HG03342 (cell line): ENCODE measurements at regions not wholly inside any gene's neighbourhood (a gene's known extent, or its start where the extent isn't known, plus 50 kb on each side); places are given as distances from the start of the nearest gene placed in this dataset.
"Not testable (repeated sequence)": the region's sequence is repeated elsewhere in the genome, so short reads cannot be mapped to it uniquely, and the experiment has no call there.

Experiments used
- ATAC-seq: cut with Tn5 transposase; IDR thresholded peaks from one replicate; pipeline ENCODE4 v1.9.1; 2021; ENCODE audit warnings: mild to moderate bottlenecking, moderate library complexity; ENCODE audit not compliant: unreplicated experiment

DNA sequence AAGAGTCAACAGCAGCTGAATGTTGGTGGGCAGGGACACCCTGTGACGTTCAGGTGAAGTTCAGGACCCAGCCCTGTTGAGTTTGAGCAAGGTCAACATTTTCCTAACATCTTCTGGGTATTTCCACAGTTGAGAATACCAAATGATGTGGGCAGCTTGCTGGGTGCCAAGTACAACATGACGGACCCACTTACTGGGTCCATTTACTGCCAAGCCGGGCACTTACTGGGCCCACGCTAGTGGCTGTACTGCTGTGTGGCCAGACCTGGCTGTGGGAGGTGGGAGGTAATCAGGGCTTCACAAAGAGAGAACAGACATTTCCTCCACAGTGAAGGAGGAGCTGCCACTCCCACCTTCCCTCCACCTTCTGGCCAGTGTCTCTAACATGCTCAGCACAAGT lies 99.2 kb downstream of the PSMG1 start:
- no peak for ATAC-seq

DNA sequence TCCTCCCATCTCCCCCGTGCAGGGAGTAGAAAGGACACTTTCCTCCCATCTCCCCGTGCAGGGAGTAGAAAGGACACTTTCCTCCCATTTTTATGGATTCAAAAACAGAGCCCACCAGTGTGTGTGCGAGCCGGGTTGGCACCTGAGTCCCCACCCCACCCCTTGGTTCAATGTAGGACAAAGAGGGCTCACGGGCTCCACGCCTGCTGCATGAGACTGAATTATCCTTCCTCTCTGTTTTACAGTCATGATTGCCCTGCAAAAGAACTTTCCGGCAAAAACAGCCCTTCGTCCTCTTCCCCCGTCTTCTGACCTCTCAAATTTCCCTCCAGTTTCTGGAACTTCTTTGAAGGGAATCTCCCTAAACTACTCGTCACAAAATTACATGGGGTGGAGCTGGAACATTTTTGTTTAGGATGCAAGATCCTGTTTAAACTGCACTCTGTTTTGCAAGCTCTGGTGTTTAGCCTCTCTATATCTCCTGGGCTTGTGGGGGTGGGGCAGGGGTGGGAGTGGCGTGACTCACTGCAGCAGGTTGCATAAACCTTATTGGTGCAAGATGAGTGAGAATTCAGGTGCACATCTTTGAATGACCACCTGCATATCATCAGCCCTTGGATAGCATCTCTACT lies 99.8 kb downstream of the PSMG1 start:
- ATAC-seq, result no peak

DNA sequence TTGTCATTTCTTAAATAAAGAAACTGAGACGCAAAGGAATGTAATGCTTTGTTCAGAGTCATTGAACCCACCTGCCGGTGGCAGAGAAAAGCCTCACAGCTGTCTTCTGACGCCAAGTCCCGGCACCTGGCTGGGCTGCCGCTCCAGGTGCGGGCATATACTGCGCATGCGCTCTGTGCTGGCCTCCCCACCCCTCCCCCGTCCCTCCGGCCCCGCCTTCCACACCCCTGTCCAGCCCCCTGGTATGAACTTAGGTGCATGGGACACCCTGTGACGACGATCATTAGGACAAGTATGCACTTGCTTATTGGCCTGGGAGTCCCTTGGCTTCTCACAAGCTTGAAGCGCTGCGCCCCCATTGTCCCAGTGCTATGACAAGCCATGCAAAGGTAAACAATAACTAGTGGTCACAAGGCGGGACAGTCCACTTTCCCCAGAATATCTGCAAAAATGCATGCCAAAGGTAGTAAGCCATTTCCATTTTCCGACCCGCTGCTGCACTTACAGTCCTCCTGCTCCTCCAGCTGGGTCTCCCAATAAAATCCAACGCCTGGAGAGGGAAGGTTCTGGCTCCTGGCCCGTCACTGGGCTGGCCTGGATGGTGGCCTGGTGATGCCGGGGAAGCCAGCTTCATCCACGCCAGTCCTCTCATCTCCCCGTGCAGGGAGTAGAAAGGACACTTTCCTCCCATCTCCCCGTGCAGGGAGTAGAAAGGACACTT lies 100.4 kb downstream of the PSMG1 start:
- ATAC-seq, result no peak

DNA sequence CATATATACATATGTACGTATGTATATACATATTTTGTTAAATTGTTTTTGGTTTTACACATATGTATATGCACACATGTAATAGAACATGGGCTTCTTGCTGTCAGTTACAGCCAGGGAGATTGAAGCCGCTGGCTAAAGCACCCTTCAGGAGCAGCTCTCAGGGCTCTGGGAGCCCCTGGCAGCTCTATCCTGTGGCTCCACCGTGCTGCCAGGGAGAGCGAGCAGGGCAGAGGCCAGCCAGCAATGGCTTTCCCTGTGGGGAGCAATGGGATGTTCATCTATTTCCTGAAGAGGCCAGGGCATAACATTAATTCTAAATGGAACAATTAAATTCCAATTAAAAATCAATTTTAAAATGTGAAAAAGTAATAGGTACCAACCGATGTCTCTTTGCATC lies 102.9 kb downstream of the PSMG1 start:
- ATAC-seq, result no peak

DNA sequence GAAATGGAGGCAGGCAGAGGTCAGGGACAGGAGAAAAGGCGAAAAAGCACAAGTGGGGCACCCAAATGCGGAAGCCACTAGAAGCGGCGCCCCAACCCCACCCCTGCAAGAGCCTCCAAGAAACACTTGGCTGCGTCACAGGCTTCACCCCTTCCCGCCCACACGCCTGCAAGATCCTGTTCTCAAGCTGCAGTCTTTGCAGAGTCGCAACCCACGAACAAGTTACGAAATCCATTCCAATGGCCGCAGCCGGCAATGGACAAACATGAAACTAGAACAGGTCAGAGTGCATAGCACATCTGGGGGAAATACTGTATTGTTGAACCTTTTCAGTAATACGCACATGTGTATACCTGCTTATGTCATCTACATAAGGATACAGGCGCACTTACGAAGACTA lies 103.6 kb downstream of the PSMG1 start:
- ATAC-seq, result no peak

DNA sequence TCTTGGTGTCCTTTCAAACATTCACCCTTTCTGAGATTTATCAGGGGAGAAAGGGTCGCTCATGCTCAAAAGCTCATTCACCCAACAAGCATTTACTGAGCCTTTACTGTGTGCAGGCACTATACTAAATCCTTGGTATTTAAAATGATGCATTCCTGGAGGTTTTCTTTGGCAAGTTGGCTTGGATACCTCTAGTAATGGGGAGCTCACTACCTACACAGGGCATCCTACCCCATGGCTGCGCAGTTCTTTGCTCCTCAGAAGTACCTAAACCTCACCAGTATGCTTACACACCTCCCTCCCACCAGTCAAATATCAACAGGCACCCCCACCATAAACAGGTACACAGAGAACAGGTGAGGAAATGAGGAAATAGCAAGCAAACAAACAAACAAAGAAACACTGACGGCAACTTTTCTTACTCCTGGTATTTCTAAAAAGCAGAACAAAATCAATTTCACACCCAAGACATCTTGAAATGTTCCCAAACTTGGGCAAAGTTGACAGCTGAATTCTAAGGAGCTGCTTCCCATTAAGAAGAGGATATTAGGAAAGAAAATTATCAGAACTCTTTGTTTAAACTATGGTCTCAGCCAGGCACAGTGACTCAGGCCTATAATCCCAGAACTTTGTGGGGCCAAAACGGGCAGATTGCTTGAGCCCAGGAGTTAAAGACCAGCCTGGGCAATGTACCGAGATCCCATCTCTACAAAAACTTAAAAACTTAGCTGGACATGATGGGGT lies 104.8 kb downstream of the PSMG1 start:
- ATAC-seq, result no peak

DNA sequence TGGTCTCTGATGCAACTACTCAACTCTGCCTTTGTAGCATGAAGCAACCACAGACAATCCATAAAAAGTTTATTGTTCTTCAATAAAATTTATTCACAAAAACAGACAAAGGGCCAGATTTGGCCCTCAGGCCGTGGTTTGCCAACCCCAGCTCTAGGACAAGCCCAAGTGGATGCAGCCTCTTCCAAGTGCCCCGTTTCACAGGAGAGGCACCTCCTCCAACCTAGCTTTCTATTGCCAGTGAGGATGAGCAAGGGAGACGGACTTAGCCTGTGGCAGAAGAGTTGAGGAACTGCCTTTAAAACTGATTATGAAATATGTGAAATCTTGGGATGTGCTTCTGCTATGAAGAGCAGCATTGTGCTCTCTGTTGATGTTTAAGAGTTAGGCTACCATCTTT lies 105.4 kb downstream of the PSMG1 start:
- ATAC-seq, result no peak

DNA sequence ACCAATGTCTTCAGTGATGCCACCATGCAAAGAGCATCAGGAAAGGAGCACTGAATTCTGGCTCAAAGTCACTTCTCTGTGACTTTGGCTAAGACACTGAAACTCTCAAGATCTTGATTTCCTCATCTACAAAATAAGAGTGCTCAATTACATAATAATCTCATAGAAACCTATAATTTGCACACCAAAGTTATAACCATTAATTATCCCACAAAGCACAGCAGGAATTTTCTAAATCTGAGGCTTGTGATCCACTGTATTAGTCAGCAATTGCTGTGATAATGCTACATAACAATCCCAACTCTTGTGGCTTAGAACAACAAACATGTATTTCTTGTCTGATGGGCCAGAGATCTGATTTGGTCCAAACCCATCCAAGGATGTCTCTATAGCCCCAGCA lies 108.7 kb downstream of the PSMG1 start:
- no peak for ATAC-seq

DNA sequence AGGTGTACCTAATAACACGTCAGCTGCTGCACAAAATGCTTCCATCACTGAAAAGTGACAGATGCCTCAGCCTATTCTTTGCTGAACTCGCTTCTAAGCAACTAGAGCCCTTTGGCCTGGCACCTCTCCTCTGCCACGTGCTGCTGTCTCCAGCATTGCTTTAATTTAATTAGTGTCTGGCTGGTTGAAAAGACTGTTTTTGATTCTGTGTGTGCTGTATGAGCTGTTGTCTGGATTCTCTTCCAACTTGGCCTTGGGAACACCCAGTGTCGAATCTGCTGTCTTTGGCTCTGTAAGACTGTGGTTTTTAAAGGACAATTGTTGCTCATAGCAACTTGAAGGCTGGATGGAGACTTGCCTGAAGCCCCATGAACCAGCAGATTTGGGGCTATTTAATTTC lies 109.5 kb downstream of the PSMG1 start:
- no peak for ATAC-seq

DNA sequence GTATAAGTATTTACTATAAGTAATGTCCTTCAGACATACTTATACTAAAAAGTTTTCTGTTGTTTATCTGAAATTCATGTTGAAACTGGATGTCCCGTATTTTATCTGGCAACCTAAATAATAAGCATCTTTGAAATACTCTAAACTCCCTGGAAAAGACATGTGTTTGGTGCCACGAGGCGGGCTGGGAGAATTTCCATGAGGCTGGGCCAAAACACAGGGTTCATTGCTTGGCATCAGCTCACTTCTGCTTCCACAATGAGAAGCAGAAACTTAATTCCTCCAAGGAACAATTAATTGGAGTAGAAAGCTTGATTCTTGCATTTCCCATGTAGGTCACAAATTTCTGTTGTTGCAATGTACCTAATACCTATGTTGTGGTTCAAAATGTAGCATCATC lies 110.2 kb downstream of the PSMG1 start:
- ATAC-seq, result no peak

DNA sequence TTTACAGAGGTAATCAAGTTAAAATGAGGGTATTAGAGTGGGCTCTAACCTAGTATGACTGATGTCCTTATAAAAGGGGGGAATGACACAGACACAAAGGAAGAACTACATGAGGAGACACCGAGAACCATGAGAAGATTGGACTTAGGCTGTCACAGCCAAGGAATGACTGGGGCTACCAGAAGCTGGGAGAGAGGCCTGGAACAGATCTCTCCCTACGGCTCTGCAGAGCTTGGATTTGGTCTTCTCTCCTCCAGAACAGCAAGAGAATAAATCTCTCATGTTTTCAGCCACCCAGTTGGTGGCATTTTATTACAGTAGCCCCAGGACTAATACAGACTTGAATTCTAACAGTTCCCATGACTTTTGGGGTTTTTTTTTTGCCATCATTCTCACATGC lies 110.8 kb downstream of the PSMG1 start:
- ATAC-seq, result no peak

DNA sequence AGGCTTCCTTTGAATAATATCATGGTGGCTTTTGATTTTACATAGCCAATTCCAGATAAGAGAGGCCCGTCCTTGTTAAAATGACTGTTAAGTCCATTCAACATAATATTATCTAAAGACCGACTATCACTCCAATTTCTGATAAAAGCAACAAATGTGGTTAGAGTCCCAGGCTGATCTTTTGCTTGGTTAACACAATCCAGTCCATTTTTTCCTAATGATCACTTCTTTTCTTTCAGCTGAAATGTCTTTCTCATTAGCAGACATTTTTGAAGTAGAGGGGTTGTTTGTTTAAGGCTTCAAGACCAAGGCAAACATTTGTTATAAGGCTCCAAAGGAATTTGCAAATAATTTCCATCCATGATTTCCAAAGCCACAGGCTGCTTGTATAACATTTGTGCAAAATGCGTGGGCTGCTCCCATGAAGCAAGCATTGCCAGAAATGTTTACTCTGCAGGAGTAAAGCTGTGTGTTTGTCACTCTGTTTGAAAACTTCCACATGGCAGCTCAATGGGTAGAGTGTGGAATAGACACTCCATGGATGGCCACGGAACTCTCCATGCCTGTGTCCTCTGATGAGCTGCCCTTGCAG lies 111.5 kb downstream of the PSMG1 start:
- no peak for ATAC-seq

DNA sequence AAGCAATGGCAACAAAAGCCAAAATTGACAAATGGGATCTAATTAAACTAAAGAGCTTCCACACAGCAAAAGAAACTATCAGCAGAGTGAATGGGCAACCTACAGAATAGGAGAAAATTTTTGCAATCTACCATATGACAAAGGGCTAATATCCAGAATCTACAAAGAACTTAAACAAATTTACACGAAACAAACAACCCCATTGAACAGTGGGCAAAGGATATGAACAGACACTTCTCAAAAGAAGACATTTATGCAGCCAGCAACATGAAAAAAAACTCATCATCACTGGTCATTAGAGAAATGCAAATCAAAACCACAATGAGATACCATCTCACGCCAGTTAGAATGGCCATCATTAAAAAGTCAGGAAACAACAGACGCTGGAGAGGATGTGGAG lies 113.4 kb downstream of the PSMG1 start:
- not testable (repeated sequence) for ATAC-seq

DNA sequence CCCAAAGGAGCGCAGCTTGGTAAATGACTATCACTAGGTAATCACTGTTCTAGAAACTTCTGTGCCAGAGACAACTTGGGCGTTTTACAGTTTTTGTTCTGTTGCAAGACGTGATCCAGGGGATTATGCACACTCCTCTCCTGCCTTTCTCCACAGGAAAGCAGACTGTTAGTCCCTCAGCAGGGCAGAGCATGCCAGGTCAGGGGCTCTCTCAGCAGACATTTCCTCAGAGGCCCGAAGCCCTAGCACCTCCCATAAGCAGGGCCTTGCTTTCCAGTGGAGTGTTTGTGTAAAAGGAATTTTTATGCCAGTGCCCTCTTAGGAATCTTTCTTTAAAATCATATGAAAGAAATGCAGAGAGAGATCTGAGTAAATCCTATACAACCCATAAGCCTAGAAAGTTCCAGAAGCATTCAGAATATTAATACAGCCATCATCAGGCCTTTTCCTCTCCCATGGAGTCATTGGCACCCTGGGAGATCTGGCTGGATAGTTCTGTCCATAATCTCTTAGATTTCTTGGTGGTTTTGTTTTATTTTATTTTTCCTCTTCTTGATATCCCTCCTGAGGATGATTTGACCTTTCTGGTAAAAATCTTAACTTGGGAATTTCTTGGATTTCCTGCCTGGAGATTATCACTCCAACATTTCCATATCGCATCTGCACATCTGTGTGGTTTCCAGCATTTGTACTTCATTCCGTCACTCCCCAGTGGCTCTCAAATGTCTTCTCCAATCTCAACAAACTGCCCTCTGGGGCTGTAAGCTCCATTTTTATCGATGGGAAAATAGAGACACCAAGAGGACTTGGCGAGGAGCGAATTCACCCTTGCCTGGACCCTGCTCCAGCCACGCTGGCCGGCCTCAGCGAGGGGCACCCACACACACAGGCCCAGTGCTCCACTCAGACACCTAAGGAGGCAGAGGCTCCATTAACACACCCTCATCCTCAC lies 116.1 kb downstream of the PSMG1 start:
- no peak for ATAC-seq

DNA sequence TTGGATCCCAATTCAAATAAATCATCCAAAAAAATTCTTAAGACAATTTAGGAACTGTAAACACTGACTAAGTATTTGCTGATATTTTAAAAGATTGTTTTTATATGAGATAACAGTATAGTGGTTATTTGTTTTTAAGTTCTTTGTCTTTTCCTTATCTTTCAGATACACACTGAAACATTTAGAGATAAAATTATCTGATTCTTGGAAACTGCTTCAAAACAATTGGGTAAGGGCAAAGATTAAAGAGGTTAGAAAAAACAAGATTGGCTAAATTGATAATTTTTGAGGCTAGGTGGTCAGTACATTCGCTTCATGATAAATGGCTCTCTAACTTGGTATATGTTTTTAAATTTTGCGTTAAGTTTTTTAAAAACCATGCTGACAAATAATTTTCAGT lies 117.3 kb downstream of the PSMG1 start:
- ATAC-seq, result no peak

DNA sequence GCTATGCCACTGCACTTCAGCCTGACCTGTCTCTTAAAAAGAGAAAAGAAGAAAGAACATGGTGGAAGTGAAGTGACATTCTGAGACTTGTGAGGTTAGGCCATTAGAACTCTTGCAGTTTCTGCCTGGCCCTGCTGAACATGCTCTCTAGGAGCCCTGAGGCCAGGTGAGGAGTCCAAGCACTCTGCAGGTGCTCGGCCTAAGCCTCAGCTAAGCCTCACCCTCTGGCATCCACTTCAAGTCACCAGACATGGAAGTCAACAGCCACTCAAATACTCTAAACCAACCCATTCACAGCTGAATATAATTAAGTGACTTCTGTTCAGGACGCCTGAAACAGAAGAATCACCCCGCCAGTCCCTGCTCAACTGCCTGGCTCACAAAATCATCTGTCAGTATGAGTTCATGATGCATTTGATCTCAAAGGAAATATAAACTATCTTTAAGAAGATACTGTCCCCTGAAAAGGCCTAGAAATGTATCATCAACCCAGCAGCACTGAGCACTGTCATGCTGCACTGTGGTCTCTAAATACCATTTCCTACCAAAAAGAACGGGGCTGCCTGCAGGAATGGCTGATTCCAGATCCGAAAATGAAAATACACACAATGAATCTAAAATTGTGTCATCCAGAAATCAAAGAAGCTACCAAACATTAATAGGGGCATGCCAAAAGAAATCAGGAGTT lies 118.8 kb downstream of the PSMG1 start:
- ATAC-seq, result no peak

DNA sequence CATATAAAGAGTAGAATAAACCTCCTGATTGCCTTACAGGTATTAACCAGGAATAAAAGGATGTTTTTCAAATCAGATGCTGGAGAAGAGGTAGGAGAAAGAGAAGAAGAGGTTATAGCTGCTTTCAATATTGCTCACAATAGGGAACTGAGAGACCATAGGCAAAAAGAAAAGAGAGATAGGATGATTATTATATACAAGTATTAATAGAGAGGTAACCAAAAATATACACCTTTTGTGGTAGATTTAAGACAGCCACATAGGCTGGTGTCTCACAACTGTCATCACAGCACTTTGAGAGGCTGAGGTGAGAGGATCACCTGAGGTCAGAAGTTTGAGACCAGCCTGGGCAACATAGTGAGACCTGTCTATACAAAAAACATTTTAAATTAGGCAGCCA lies 119.7 kb downstream of the PSMG1 start:
- no peak for ATAC-seq

DNA sequence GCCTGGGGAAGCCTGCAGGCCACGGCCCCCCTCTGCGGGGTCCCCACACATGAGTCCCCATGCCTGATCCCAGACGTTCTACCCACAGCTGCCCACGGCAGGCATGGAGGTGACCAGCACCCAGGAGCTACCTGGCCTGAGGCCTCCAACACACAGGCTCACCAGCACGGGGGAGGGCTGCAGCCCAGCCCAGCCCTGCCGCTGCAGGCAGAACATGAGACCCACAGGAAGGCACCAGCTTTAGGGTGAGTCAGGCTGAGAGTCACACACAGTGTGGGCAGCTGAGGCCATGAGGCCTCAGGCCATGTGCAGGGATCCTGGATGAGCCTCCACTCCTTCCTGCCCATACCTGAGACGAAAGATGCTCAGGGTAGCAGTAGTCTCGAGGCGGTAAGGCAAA lies 121.1 kb downstream of the PSMG1 start:
- no peak for ATAC-seq

DNA sequence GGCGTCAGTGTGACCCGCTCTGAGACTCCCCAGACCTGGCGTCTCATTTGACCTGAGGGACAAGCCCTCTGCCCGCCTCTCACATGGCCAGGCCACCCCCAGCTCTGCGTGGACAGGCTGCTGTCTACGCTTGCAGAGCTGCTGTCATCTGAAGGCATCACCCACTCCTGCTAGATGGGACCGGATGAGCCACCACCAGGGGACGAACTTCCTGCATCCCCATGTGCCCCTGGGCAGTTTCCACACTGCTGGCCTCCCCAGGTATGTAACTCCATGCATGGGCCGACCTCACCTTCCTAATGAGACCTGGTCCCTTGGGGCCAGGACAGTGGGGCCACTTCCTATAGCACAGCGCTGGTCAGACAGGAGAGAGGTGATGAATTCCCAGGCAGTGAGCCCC lies 121.5 kb downstream of the PSMG1 start:
- ATAC-seq, result no peak

DNA sequence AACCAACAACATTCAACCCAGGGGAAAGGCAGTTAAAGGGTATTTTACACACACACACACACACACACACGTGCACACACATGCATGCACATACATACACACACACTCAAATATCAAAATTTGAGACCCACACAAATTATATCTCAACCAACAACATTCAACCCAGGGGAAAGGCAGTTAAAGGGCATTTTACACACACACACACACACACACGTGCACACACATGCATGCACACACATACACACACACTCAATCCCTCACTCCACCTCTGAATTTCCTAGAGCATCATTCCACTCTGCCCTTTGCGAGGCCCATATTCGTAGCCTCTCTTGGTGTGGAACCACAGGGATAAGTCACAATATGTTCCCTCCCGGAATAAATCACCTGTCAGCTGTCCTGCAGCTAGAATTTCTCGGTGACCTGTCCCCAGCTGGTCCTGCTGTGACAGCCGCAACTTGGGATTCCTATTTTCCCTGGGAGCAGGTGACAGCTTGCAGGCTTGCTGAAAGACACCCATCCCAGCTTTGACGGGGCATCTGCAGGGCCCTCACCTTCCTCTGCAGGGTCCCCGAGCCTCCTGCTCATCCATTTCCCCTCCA lies 122.7 kb downstream of the PSMG1 start:
- no peak for ATAC-seq
